Gastroesophageal sphincter (tissue), 4 donors: ENCODE measurements at regions not wholly inside any gene's neighbourhood (a gene's known extent, or its start where the extent isn't known, plus 50 kb on each side); places are given as distances from the start of the nearest gene placed in this dataset.

Source experiments
- ATAC-seq: fragments of 150-250 bp; one replicate; pipeline ENCODE4 v1.9.1; 2016; ENCODE audit warnings: mild to moderate bottlenecking, moderate library complexity
- H3K27ac ChIP-seq, 4 donors: fragments of 200-600 bp; sonication (generic) in 3 of 4; 1 replicate in 3 of 4; 2 replicates in 1 of 4; pipeline ENCODE4 v1.5.1; 2016 to 2019
- H3K27me3 ChIP-seq: fragments of 200-600 bp; sonication (generic); one replicate; pipeline ENCODE4 v1.5.1; 2019
- H3K36me3 ChIP-seq, 2 donors: fragments of 200-600 bp; sonication (generic); one replicate each; pipeline ENCODE4 v1.5.1; 2019; ENCODE audit warnings: control low read depth in 1 of 2
- H3K4me1 ChIP-seq, 3 donors: fragments of 200-600 bp; sonication (generic); 1 replicate in 2 of 3; 2 replicates in 1 of 3; pipeline ENCODE4 v1.5.1; 2016 to 2019; ENCODE audit warnings: control low read depth in 2 of 3
- H3K4me3 ChIP-seq, 2 donors: fragments of 200-600 bp; sonication (generic); one replicate each; pipeline ENCODE4 v1.5.1; 2019; ENCODE audit warnings: mild to moderate bottlenecking in 1 of 2, moderate library complexity in 1 of 2
- H3K9me3 ChIP-seq, 3 donors: fragments of 200-600 bp; sonication (generic); one replicate each; pipeline ENCODE4 v1.5.1; 2017 to 2019; ENCODE audit warnings: control low read depth in 2 of 3
- CTCF ChIP-seq, 4 experiments: fragments of 200-600 bp in 2 of 4; fragments of 450-650 bp in 2 of 4; sonication (generic) in 1 of 4; IDR thresholded peaks; one replicate each; pipeline ENCODE4 v1.5.1; 2017 to 2019; ENCODE audit warnings: antibody characterized with exemption in 4 of 4, mild to moderate bottlenecking in 2 of 4, moderate library complexity in 2 of 4
- EP300 ChIP-seq: sonication (generic); formaldehyde crosslinking; IDR thresholded peaks from one replicate; pipeline ENCODE4 v1.6.1; 2017; ENCODE audit warnings: antibody characterized with exemption, mild to moderate bottlenecking
- POLR2A ChIP-seq, 2 donors: fragments of 450-650 bp; IDR thresholded peaks; one replicate each; pipeline ENCODE4 v1.6.1; 2017; ENCODE audit warnings: antibody characterized with exemption in 2 of 2, mild to moderate bottlenecking in 2 of 2, moderate library complexity in 1 of 2
- POLR2AphosphoS5 ChIP-seq: sonication (generic); formaldehyde crosslinking; IDR thresholded peaks from one replicate; pipeline ENCODE4 v1.6.1; 2017; ENCODE audit warnings: antibody characterized with exemption
- WGBS, 2 donors: methylation state at CpG; one replicate each; pipeline ENCODE4 v1.1.5; 2018; ENCODE audit warnings: low coverage in 1 of 2; 5-methylcytosine and 5-hydroxymethylcytosine counted together

- no peaks in the 10 kb centered on the region for H3K4me1 ChIP-seq
- TF ChIP-seq EP300 (no peak), POLR2AphosphoS5 (no peak), CTCF (IDR thresholded peaks at IDR 0.05) (no peak), POLR2A (IDR thresholded peaks at IDR 0.05) (no peak)
- no peak overlapping the region for H3K4me3 ChIP-seq
- ATAC-seq: no peak
- peaks cover 0 to 20% (median 0%) of the 10 kb centered on the region in 3 donors for H3K9me3 ChIP-seq
- 66 to 71% methylated on average over 4 of the region's 5 CpGs for WGBS, 2 donors
- H3K27me3 ChIP-seq: no peaks in the 10 kb centered on the region
- H3K27ac ChIP-seq: no peak overlapping the region
- H3K36me3 ChIP-seq: no peaks in the 10 kb centered on the region
These were observed 912.1 kb downstream of the SLC4A3 start for GRCh38 chr2:220539481-220539880.

- WGBS, 2 donors: 82 to 85% methylated on average over 1 of the region's 1 CpG
- TF ChIP-seq POLR2AphosphoS5 (no peak), EP300 (no peak), POLR2A (IDR thresholded peaks at IDR 0.05) (no peak), CTCF (IDR thresholded peaks at IDR 0.05) (no peak)
- no peak for ATAC-seq
- H3K4me3 ChIP-seq: no peak overlapping the region
- no peak overlapping the region for H3K27ac ChIP-seq
- peaks cover 0 to 16% (median 0%) of the 10 kb centered on the region in 3 donors for H3K9me3 ChIP-seq
- no peaks in the 10 kb centered on the region for H3K36me3 ChIP-seq
- H3K4me1 ChIP-seq: no peaks in the 10 kb centered on the region
- no peaks in the 10 kb centered on the region for H3K27me3 ChIP-seq
These were observed 916.6 kb downstream of the SLC4A3 start for GRCh38 chr2:220544049-220544448.

GRCh38 chr2:220550995-220551700, 923.7 kb downstream of the SLC4A3 start:
- ATAC-seq: no peak
- Histone ChIP-seq H3K36me3 (no peaks in the 10 kb centered on the region), H3K27me3 (no peaks in the 10 kb centered on the region), H3K4me1 (no peaks in the 10 kb centered on the region), H3K9me3 (no peaks in the 10 kb centered on the region), H3K4me3 (no peak overlapping the region), H3K27ac (no peak overlapping the region)
- WGBS, 2 donors: 86 to 96% methylated on average over 2 of the region's 2 CpGs
- TF ChIP-seq POLR2AphosphoS5 (no peak), POLR2A (IDR thresholded peaks at IDR 0.05) (no peak), CTCF (IDR thresholded peaks at IDR 0.05) (no peak), EP300 (no peak)

- Histone ChIP-seq H3K4me1 (no peaks in the 10 kb centered on the region), H3K36me3 (no peaks in the 10 kb centered on the region), H3K27ac (no peak overlapping the region), H3K4me3 (no peak overlapping the region), H3K27me3 (no peaks in the 10 kb centered on the region), H3K9me3 (no peaks in the 10 kb centered on the region)
- no peak for TF ChIP-seq EP300
- TF ChIP-seq CTCF (IDR thresholded peaks at IDR 0.05): no peak
- no peak for TF ChIP-seq POLR2A (IDR thresholded peaks at IDR 0.05)
- ATAC-seq: no peak
- 63 to 64% methylated on average over 6 to 7 of the region's 7 CpGs for WGBS, 2 donors
These were observed 925.5 kb downstream of the SLC4A3 start for GRCh38 chr2:220552790-220553535.
